Ovary (tissue), 3 donors: ENCODE measurements at regions not wholly inside any gene's neighbourhood (a gene's known extent, or its start where the extent isn't known, plus 50 kb on each side); places are given as distances from the start of the nearest gene placed in this dataset.
"Not testable (repeated sequence)": the region's sequence is repeated elsewhere in the genome, so short reads cannot be mapped to it uniquely, and the experiment has no call there.

ENCODE experiments used
- EP300 ChIP-seq: sonication (generic); formaldehyde crosslinking; IDR thresholded peaks from one replicate; pipeline ENCODE4 v1.6.1; 2017; ENCODE audit warnings: antibody characterized with exemption
- TF ChIP-seq, protein P1 (sequence below), 3 donors: fragments of 450-650 bp in 2 of 3; fragments of 200-600 bp in 1 of 3; IDR thresholded peaks; one replicate each; pipeline versions ENCODE4 v1.5.1 to v1.8.0; 2016 to 2022; ENCODE audit warnings: antibody characterized with exemption in 3 of 3, mild to moderate bottlenecking in 1 of 3
- donor health status: DM: no; HTN: no; CAD: no.

DNA sequence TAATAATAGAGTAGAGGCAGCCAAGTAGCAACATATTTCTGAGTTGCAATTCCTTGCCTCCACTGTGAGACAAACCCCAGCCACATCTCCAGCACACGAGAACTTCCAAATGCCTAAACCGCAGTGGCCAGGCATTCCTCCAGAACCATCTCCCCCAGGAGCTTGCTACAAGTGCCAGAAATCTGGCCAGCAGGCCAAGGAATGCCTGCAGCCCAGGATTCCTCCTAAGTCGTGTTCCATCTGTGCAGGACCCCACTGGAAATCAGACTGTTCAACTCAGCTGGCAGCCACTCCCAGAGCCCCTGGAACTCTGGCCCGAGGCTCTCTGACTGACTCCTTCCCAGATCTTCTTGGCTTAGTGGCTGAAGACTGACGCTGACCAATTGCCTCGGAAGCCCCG lies 937.2 kb upstream of the HS3ST1 start:
- TF ChIP-seq, protein P1, sequence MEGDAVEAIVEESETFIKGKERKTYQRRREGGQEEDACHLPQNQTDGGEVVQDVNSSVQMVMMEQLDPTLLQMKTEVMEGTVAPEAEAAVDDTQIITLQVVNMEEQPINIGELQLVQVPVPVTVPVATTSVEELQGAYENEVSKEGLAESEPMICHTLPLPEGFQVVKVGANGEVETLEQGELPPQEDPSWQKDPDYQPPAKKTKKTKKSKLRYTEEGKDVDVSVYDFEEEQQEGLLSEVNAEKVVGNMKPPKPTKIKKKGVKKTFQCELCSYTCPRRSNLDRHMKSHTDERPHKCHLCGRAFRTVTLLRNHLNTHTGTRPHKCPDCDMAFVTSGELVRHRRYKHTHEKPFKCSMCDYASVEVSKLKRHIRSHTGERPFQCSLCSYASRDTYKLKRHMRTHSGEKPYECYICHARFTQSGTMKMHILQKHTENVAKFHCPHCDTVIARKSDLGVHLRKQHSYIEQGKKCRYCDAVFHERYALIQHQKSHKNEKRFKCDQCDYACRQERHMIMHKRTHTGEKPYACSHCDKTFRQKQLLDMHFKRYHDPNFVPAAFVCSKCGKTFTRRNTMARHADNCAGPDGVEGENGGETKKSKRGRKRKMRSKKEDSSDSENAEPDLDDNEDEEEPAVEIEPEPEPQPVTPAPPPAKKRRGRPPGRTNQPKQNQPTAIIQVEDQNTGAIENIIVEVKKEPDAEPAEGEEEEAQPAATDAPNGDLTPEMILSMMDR (IDR thresholded peaks at IDR 0.05), result not testable (repeated sequence)
- TF ChIP-seq EP300, result not testable (repeated sequence)
